Coronary artery (tissue), 2 donors: ENCODE measurements at regions not wholly inside any gene's neighbourhood (a gene's known extent, or its start where the extent isn't known, plus 50 kb on each side); places are given as distances from the start of the nearest gene placed in this dataset.
A peak's percentile ranks its signal among the peaks of the same experiment; 100 is the strongest.
"Not testable (repeated sequence)": the region's sequence is repeated elsewhere in the genome, so short reads cannot be mapped to it uniquely, and the experiment has no call there.

Experiments used
- DNase-seq: peaks from one replicate; pipeline ENCODE4 v3.0.0-alpha.2; 2017; ENCODE audit warnings: low spot score
- H3K27ac ChIP-seq, 2 donors: fragments of 200-600 bp; sonication (generic); one replicate each; pipeline ENCODE4 v1.5.1; 2016 to 2019
- H3K4me3 ChIP-seq: fragments of 200-600 bp; sonication (generic); 2 replicates; pipeline ENCODE4 v1.5.1; 2016; ENCODE audit warnings: mild to moderate bottlenecking, moderate library complexity
- CTCF ChIP-seq: fragments of 200-600 bp; sonication (generic); IDR thresholded peaks from one replicate; pipeline ENCODE4 v1.5.1; 2019; ENCODE audit warnings: antibody characterized with exemption

- peak overlapping the region in 1 of 2 donors; percentile 5 for H3K27ac ChIP-seq
- no peak for DNase-seq
- H3K4me3 ChIP-seq, result no peak overlapping the region
- no peak for TF ChIP-seq CTCF
Measured at GRCh38 chr9:15372455-15372854, 50.2 kb upstream of the SNAPC3 start.

GRCh38 chr9:15371448-15371845 lies 51.2 kb upstream of the SNAPC3 start:
- Histone ChIP-seq H3K27ac (no peak overlapping the region), H3K4me3 (no peak overlapping the region)
- DNase-seq, result no peak
- no peak for TF ChIP-seq CTCF

- H3K27ac ChIP-seq, result no peak overlapping the region
- no peak overlapping the region for H3K4me3 ChIP-seq
- TF ChIP-seq CTCF, result no peak
- no peak for DNase-seq
Measured at GRCh38 chr9:15370466-15371447, 51.9 kb upstream of the SNAPC3 start.

- Histone ChIP-seq H3K4me3 (no peak overlapping the region), H3K27ac (no peak overlapping the region)
- TF ChIP-seq CTCF, result no peak
- no peak for DNase-seq
Measured at GRCh38 chr9:15369871-15370270, 52.8 kb upstream of the SNAPC3 start.

- TF ChIP-seq CTCF, result no peak
- DNase-seq, result no peak
- Histone ChIP-seq H3K4me3 (no peak overlapping the region), H3K27ac (no peak overlapping the region)
Measured at GRCh38 chr9:15369238-15369637, 53.4 kb upstream of the SNAPC3 start.

GRCh38 chr9:15364975-15365553 lies 57.6 kb upstream of the SNAPC3 start:
- DNase-seq, H3K27ac ChIP-seq, H3K4me3 ChIP-seq: not testable (repeated sequence)

- Histone ChIP-seq H3K27ac (no peak overlapping the region), H3K4me3 (no peak overlapping the region)
- DNase-seq, result no peak
- TF ChIP-seq CTCF, result no peak
Measured at GRCh38 chr9:15361737-15362136, 54.7 kb upstream of the TTC39B start.
